Muscle of arm (tissue), 1 donor: ENCODE measurements at regions not wholly inside any gene's neighbourhood (a gene's known extent, or its start where the extent isn't known, plus 50 kb on each side); places are given as distances from the start of the nearest gene placed in this dataset.
"Not testable (repeated sequence)": the region's sequence is repeated elsewhere in the genome, so short reads cannot be mapped to it uniquely, and the experiment has no call there.

Experiments
- DNase-seq: peaks from one replicate; pipeline ENCODE4 v3.0.0-alpha.2; 2013

GRCh38 chr4:18777190-18777930 lies 755.8 kb upstream of the LCORL start:
- DNase-seq = no peak

- no peak for DNase-seq
These were observed 746.4 kb upstream of the LCORL start for GRCh38 chr4:18767921-18768320.

GRCh38 chr4:18756671-18757070 lies 735.1 kb upstream of the LCORL start:
- DNase-seq = no peak

- DNase-seq = no peak
These were observed 732.6 kb upstream of the LCORL start for GRCh38 chr4:18754180-18754579.

- DNase-seq = no peak
These were observed 729.5 kb upstream of the LCORL start for GRCh38 chr4:18751083-18751482.

GRCh38 chr4:18749391-18749790 lies 727.8 kb upstream of the LCORL start:
- DNase-seq = no peak

GRCh38 chr4:18736551-18736950 lies 715.0 kb upstream of the LCORL start:
- no peak for DNase-seq

GRCh38 chr4:18735740-18736268 lies 714.2 kb upstream of the LCORL start:
- DNase-seq = no peak

- peak; percentile 11 for DNase-seq
These were observed 712.9 kb upstream of the LCORL start for GRCh38 chr4:18734405-18734804.

- DNase-seq = peak; percentile 71
These were observed 712.4 kb upstream of the LCORL start for GRCh38 chr4:18733961-18734360.

GRCh38 chr4:18722748-18723191 lies 701.2 kb upstream of the LCORL start:
- DNase-seq = no peak

GRCh38 chr4:18698119-18698883 lies 676.7 kb upstream of the LCORL start:
- DNase-seq = no peak

GRCh38 chr4:18695733-18696527 lies 674.4 kb upstream of the LCORL start:
- no peak for DNase-seq

GRCh38 chr4:18691431-18692200 lies 670.1 kb upstream of the LCORL start:
- DNase-seq = no peak

GRCh38 chr4:18690291-18690955 lies 668.9 kb upstream of the LCORL start:
- DNase-seq = no peak

- DNase-seq = peak; percentile 86
These were observed 668.0 kb upstream of the LCORL start for GRCh38 chr4:18689308-18690115.

- not testable (repeated sequence) for DNase-seq
These were observed 666.8 kb upstream of the LCORL start for GRCh38 chr4:18688351-18688750.

- DNase-seq = no peak
These were observed 664.9 kb upstream of the LCORL start for GRCh38 chr4:18686338-18687037.

- DNase-seq = no peak
These were observed 663.4 kb upstream of the LCORL start for GRCh38 chr4:18684932-18685331.
